A673 (cell line): ENCODE measurements at regions not wholly inside any gene's neighbourhood (a gene's known extent, or its start where the extent isn't known, plus 50 kb on each side); places are given as distances from the start of the nearest gene placed in this dataset.

Experiments
- BruUV-seq: library from RNA; stranded (reverse); fragments of 400-500 nt; replicated peaks from 2 replicates; lab custom pipeline; 2021; lab: Mats Ljungman, UMichigan
- CTCF ChIA-PET: fragments of 300-600 bp; sonication (Branson Sonifier 250); formaldehyde crosslinking; loops from one replicate; lab custom pipeline; 2022; ENCODE audit warnings: antibody characterized with exemption; lab: Charles Lee
- POLR2A ChIA-PET: fragments of 300-600 bp; sonication (Branson Sonifier 250); formaldehyde crosslinking; loops from one replicate; lab custom pipeline; 2022; ENCODE audit warnings: antibody characterized with exemption; ENCODE audit not compliant: low non-redundant PET; lab: Charles Lee
- DNase-seq: peaks from one replicate; pipeline ENCODE4 v3.0.0-alpha.2; 2015; ENCODE audit warnings: low spot score
- H3K27ac ChIP-seq: fragments of 200-600 bp; sonication (generic); 2 replicates; pipeline ENCODE4 v1.5.1; 2016; ENCODE audit warnings: mixed run types, low read depth, mild to moderate bottlenecking, mixed read lengths, antibody characterized with exemption, low read length; ENCODE audit not compliant: poor library complexity, severe bottlenecking
- H3K27me3 ChIP-seq: fragments of 200-600 bp; sonication (generic); replicated peaks from 2 replicates; pipeline ENCODE4 v1.6.1; 2017; ENCODE audit warnings: mixed run types, low read depth, mild to moderate bottlenecking, mixed read lengths, antibody characterized with exemption, low read length; ENCODE audit not compliant: insufficient read depth, poor library complexity
- H3K36me3 ChIP-seq: fragments of 200-600 bp; sonication (generic); 2 replicates; pipeline ENCODE4 v1.6.1; 2016; ENCODE audit warnings: mixed run types, mild to moderate bottlenecking, mixed read lengths, antibody characterized with exemption, low read length; ENCODE audit not compliant: insufficient read depth, poor library complexity, severe bottlenecking
- H3K4me1 ChIP-seq: fragments of 200-600 bp; sonication (generic); 2 replicates; pipeline ENCODE4 v1.6.1; 2017; ENCODE audit warnings: mixed run types, mild to moderate bottlenecking, mixed read lengths, antibody characterized with exemption, low read length; ENCODE audit not compliant: insufficient read depth, poor library complexity, severe bottlenecking
- H3K4me3 ChIP-seq: fragments of 200-600 bp; sonication (generic); 2 replicates; pipeline ENCODE4 v1.5.1; 2016; ENCODE audit warnings: low read depth, mixed run types, mild to moderate bottlenecking, mixed read lengths, low read length; ENCODE audit not compliant: poor library complexity, severe bottlenecking
- H3K9me3 ChIP-seq: fragments of 200-600 bp; sonication (generic); 2 replicates; pipeline ENCODE4 v1.6.1; 2016; ENCODE audit warnings: mixed run types, low read depth, mild to moderate bottlenecking, mixed read lengths, antibody characterized with exemption, low read length; ENCODE audit not compliant: poor library complexity, severe bottlenecking
- EZH2 ChIP-seq: fragments of 200-600 bp; sonication (generic); IDR thresholded peaks from 2 replicates; pipeline ENCODE4 v1.6.1; 2017; ENCODE audit warnings: borderline replicate concordance, low read depth, mild to moderate bottlenecking, mixed read lengths, antibody characterized with exemption, low read length; ENCODE audit not compliant: poor library complexity, severe bottlenecking
- intact Hi-C: fragments of 100-400 bp; cut with micrococcal nuclease; formaldehyde crosslinking; loops from one replicate; pipeline ENCODE4 v1.10.0; 2022; ENCODE audit not compliant: unreplicated experiment
- TF ChIP-seq, protein P1 (sequence below): fragments of 300-800, 200-600 bp; sonication (generic); conservative IDR thresholded peaks from 2 replicates; pipeline ENCODE4 v1.5.1; 2017; ENCODE audit warnings: low read depth, mild to moderate bottlenecking, antibody characterized with exemption, low read length, moderate library complexity, mixed read lengths

DNA sequence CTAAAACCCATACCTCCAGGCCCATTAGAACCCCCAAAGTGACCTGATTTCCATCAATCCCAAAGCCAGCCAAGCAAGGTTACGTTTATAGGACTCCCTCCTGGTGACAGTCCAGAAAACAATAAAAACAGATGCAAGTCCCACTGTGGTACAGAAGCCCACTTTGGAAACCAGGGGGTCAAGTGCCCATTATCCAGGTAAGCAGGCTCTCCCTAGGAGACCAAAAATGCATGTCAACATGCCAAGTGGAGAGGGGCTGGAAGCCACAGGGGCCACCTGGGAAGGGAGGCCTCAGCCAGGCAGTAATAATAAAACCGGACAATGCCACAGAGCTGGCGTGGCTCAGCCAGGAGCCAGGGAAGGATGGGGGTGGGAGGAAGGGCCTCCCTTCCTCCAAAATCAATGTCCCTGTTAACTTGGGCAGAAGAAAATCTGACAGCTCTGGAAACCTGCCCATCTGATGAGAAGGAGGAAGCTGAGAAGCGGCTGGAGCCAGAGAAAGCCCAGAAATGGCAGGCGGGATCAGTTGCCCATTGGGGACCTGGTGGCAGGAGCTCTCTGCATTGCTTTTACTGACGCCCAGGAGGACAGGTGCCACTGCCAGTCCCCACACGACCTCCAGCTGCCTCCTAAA lies 160.4 kb downstream of the ZIC5 start:
- intact Hi-C loops = no loop called here
- no peak for DNase-seq
- ChIA-PET POLR2A (no interaction called here), CTCF (no interaction called here)
- H3K36me3 ChIP-seq = no peaks in the 10 kb centered on the region
- H3K4me1 ChIP-seq = no peaks in the 10 kb centered on the region
- no TSS peak for BruUV-seq
- TF ChIP-seq, protein P1, sequence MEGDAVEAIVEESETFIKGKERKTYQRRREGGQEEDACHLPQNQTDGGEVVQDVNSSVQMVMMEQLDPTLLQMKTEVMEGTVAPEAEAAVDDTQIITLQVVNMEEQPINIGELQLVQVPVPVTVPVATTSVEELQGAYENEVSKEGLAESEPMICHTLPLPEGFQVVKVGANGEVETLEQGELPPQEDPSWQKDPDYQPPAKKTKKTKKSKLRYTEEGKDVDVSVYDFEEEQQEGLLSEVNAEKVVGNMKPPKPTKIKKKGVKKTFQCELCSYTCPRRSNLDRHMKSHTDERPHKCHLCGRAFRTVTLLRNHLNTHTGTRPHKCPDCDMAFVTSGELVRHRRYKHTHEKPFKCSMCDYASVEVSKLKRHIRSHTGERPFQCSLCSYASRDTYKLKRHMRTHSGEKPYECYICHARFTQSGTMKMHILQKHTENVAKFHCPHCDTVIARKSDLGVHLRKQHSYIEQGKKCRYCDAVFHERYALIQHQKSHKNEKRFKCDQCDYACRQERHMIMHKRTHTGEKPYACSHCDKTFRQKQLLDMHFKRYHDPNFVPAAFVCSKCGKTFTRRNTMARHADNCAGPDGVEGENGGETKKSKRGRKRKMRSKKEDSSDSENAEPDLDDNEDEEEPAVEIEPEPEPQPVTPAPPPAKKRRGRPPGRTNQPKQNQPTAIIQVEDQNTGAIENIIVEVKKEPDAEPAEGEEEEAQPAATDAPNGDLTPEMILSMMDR = no peak
- TF ChIP-seq EZH2 = no peak
- no peak overlapping the region for H3K4me3 ChIP-seq
- no peaks in the 10 kb centered on the region for H3K27me3 ChIP-seq
- H3K9me3 ChIP-seq = no peaks in the 10 kb centered on the region
- H3K27ac ChIP-seq = no peak overlapping the region

DNA sequence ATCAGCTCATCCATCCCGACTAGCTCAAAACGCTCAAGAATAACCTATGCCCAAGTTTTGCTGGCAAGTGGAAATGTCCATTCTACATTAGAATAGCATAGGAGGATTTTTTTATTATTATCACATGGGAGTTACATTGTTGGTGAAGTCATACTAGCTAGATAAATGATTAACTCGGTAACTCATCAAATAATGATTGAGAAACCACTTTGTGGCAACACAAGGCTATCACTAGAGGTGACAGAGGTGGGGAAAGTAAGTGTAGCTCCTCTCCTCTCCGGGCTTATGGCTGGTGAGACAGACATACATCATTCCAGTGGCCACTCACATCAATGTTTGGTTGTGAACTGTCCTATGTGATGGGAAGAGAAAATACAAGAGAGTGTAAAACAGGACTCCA lies 161.6 kb downstream of the ZIC5 start:
- intact Hi-C loops = no loop called here
- Histone ChIP-seq H3K36me3 (no peaks in the 10 kb centered on the region), H3K9me3 (no peaks in the 10 kb centered on the region), H3K4me3 (no peak overlapping the region), H3K27ac (no peak overlapping the region), H3K27me3 (no peaks in the 10 kb centered on the region), H3K4me1 (no peaks in the 10 kb centered on the region)
- ChIA-PET POLR2A (no interaction called here), CTCF (no interaction called here)
- no peak for DNase-seq
- no TSS peak for BruUV-seq
- TF ChIP-seq, protein P1 = no peak

DNA sequence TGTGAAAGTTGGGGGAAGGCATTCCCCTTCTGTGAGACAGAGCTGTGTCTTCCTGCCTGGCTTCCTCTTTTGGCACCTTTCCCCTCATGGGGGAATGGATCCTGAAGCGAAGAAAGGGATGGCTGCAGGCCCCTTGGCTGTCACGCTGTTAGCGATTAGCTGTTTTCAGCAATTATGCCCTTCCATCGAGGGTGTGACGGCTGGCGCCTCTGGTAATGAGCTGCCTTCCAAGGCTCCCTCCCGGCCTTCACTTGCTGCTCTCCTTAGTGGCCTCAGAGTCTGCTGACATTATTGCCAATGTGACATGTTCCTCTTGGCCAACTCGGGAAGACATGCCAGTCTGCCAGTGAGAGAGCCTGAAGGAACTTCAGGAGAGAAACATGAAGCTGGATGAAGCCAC lies 162.1 kb downstream of the ZIC5 start:
- intact Hi-C loops = no loop called here
- ChIA-PET CTCF (no interaction called here), POLR2A (no interaction called here)

More for the DNA sequence above, 162.1 kb downstream of the ZIC5 start:
- H3K4me1 ChIP-seq = no peaks in the 10 kb centered on the region
- no peak overlapping the region for H3K4me3 ChIP-seq
- BruUV-seq = no TSS peak
- no peaks in the 10 kb centered on the region for H3K27me3 ChIP-seq
- no peak for DNase-seq
- no peaks in the 10 kb centered on the region for H3K36me3 ChIP-seq
- no peaks in the 10 kb centered on the region for H3K9me3 ChIP-seq
- TF ChIP-seq, protein P1 = no peak
- TF ChIP-seq EZH2 = no peak
- no peak overlapping the region for H3K27ac ChIP-seq
